Osteoblast (primary cell): ENCODE measurements at regions not wholly inside any gene's neighbourhood (a gene's known extent, or its start where the extent isn't known, plus 50 kb on each side); places are given as distances from the start of the nearest gene placed in this dataset.

Experiments
- DNase-seq: peaks from one replicate; pipeline ENCODE4 v3.0.0; 2011; ENCODE audit warnings: low spot score, mixed read lengths; ENCODE audit not compliant: insufficient read length; ENCODE audit errors: missing footprints
- H2AFZ ChIP-seq: 2 replicates; pipeline ENCODE4 v1.6.0; 2011; ENCODE audit warnings: mild to moderate bottlenecking, low read length
- H3K27ac ChIP-seq: 2 replicates; pipeline ENCODE4 v1.5.1; 2011; ENCODE audit warnings: mild to moderate bottlenecking, low read depth, low read length, moderate library complexity
- H3K27me3 ChIP-seq: 2 replicates; pipeline ENCODE4 v1.6.0; 2012; ENCODE audit warnings: mild to moderate bottlenecking, control low read depth, inconsistent platforms, low read length, moderate library complexity; ENCODE audit not compliant: insufficient read depth
- H3K36me3 ChIP-seq: 2 replicates; pipeline ENCODE4 v1.5.1; 2011; ENCODE audit warnings: mild to moderate bottlenecking, low read length, control low read depth, moderate library complexity; ENCODE audit not compliant: insufficient read depth
- H3K4me1 ChIP-seq: 2 replicates; pipeline ENCODE4 v1.5.1; 2011; ENCODE audit warnings: mild to moderate bottlenecking, low read length, control low read depth, moderate library complexity; ENCODE audit not compliant: insufficient read depth
- H3K4me2 ChIP-seq: 2 replicates; pipeline ENCODE4 v1.6.0; 2011; ENCODE audit warnings: mild to moderate bottlenecking, low read length; ENCODE audit not compliant: insufficient read depth
- H3K4me3 ChIP-seq: fragments of 200-600 bp; sonication (generic); 3 replicates; pipeline ENCODE4 v1.5.1; 2012; ENCODE audit warnings: mild to moderate bottlenecking, low read length, inconsistent platforms; ENCODE audit not compliant: insufficient read depth
- H3K79me2 ChIP-seq: 2 replicates; pipeline ENCODE4 v1.6.0; 2012; ENCODE audit warnings: mild to moderate bottlenecking, low read length, control low read depth, inconsistent platforms; ENCODE audit not compliant: insufficient read depth
- H3K9me3 ChIP-seq: 2 replicates; pipeline ENCODE4 v1.5.1; 2011; ENCODE audit warnings: low read depth, low read length, control low read depth
- H4K20me1 ChIP-seq: 2 replicates; pipeline ENCODE4 v1.6.0; 2012; ENCODE audit warnings: mild to moderate bottlenecking, low read length, control low read depth; ENCODE audit not compliant: insufficient read depth
- CTCF ChIP-seq: IDR thresholded peaks from 2 replicates; pipeline ENCODE4 v1.5.1; 2011; ENCODE audit warnings: mild to moderate bottlenecking, low read depth, low read length, moderate library complexity; ENCODE audit errors: extremely low read depth

GRCh38 chr2:14760169-14760568 lies 127.7 kb downstream of the LRATD1 start:
- Histone ChIP-seq H3K9me3 (no peaks in the 10 kb centered on the region), H3K4me2 (no peak overlapping the region), H3K27ac (no peak overlapping the region), H2AFZ (no peak overlapping the region), H3K27me3 (no peaks in the 10 kb centered on the region), H4K20me1 (no peaks in the 10 kb centered on the region), H3K79me2 (no peaks in the 10 kb centered on the region), H3K4me3 (no peak overlapping the region), H3K4me1 (peaks cover 17% of the 10 kb centered on the region), H3K36me3 (no peaks in the 10 kb centered on the region)
- no peak for TF ChIP-seq CTCF
- no peak for DNase-seq

GRCh38 chr2:14761118-14761517 lies 128.6 kb downstream of the LRATD1 start:
- Histone ChIP-seq H3K27me3 (no peaks in the 10 kb centered on the region), H3K27ac (no peak overlapping the region)
- no peak for TF ChIP-seq CTCF

GRCh38 chr2:14773696-14774095 lies 141.2 kb downstream of the LRATD1 start:
- Histone ChIP-seq H3K4me1 (no peaks in the 10 kb centered on the region), H3K4me2 (no peak overlapping the region), H3K9me3 (no peaks in the 10 kb centered on the region), H3K36me3 (no peaks in the 10 kb centered on the region), H3K27me3 (no peaks in the 10 kb centered on the region), H2AFZ (no peak overlapping the region), H3K79me2 (no peaks in the 10 kb centered on the region), H3K4me3 (no peak overlapping the region), H3K27ac (no peak overlapping the region), H4K20me1 (no peaks in the 10 kb centered on the region)
- DNase-seq = no peak
- TF ChIP-seq CTCF = no peak

More at GRCh38 chr2:14761118-14761517, 128.6 kb downstream of the LRATD1 start:
- Histone ChIP-seq H3K36me3 (no peaks in the 10 kb centered on the region), H4K20me1 (no peaks in the 10 kb centered on the region), H3K4me2 (no peak overlapping the region), H3K9me3 (no peaks in the 10 kb centered on the region), H3K4me1 (peaks cover 14% of the 10 kb centered on the region), H3K4me3 (no peak overlapping the region), H2AFZ (no peak overlapping the region), H3K79me2 (no peaks in the 10 kb centered on the region)
- DNase-seq = no peak

- H3K27ac ChIP-seq = no peak overlapping the region
- H2AFZ ChIP-seq = no peak overlapping the region
- H3K9me3 ChIP-seq = no peaks in the 10 kb centered on the region
- H3K36me3 ChIP-seq = no peaks in the 10 kb centered on the region
- no peak for TF ChIP-seq CTCF
- no peaks in the 10 kb centered on the region for H4K20me1 ChIP-seq
- H3K4me1 ChIP-seq = no peaks in the 10 kb centered on the region
- DNase-seq = no peak
- no peak overlapping the region for H3K4me2 ChIP-seq
- no peaks in the 10 kb centered on the region for H3K79me2 ChIP-seq
- H3K4me3 ChIP-seq = no peak overlapping the region
- no peaks in the 10 kb centered on the region for H3K27me3 ChIP-seq
Measured at GRCh38 chr2:14774436-14774968, 142.0 kb downstream of the LRATD1 start.
